A673 (cell line): ENCODE measurements at regions not wholly inside any gene's neighbourhood (a gene's known extent, or its start where the extent isn't known, plus 50 kb on each side); places are given as distances from the start of the nearest gene placed in this dataset.

Experiments used
- BruUV-seq: library from RNA; stranded (reverse); fragments of 400-500 nt; replicated peaks from 2 replicates; lab custom pipeline; 2021; lab: Mats Ljungman, UMichigan
- CTCF ChIA-PET: fragments of 300-600 bp; sonication (Branson Sonifier 250); formaldehyde crosslinking; loops from one replicate; lab custom pipeline; 2022; ENCODE audit warnings: antibody characterized with exemption; lab: Charles Lee
- POLR2A ChIA-PET: fragments of 300-600 bp; sonication (Branson Sonifier 250); formaldehyde crosslinking; loops from one replicate; lab custom pipeline; 2022; ENCODE audit warnings: antibody characterized with exemption; ENCODE audit not compliant: low non-redundant PET; lab: Charles Lee
- DNase-seq: peaks from one replicate; pipeline ENCODE4 v3.0.0-alpha.2; 2015; ENCODE audit warnings: low spot score
- H3K27ac ChIP-seq: fragments of 200-600 bp; sonication (generic); 2 replicates; pipeline ENCODE4 v1.5.1; 2016; ENCODE audit warnings: mixed run types, low read depth, mild to moderate bottlenecking, mixed read lengths, antibody characterized with exemption, low read length; ENCODE audit not compliant: poor library complexity, severe bottlenecking
- H3K27me3 ChIP-seq: fragments of 200-600 bp; sonication (generic); replicated peaks from 2 replicates; pipeline ENCODE4 v1.6.1; 2017; ENCODE audit warnings: mixed run types, low read depth, mild to moderate bottlenecking, mixed read lengths, antibody characterized with exemption, low read length; ENCODE audit not compliant: insufficient read depth, poor library complexity
- H3K36me3 ChIP-seq: fragments of 200-600 bp; sonication (generic); 2 replicates; pipeline ENCODE4 v1.6.1; 2016; ENCODE audit warnings: mixed run types, mild to moderate bottlenecking, mixed read lengths, antibody characterized with exemption, low read length; ENCODE audit not compliant: insufficient read depth, poor library complexity, severe bottlenecking
- H3K4me1 ChIP-seq: fragments of 200-600 bp; sonication (generic); 2 replicates; pipeline ENCODE4 v1.6.1; 2017; ENCODE audit warnings: mixed run types, mild to moderate bottlenecking, mixed read lengths, antibody characterized with exemption, low read length; ENCODE audit not compliant: insufficient read depth, poor library complexity, severe bottlenecking
- H3K4me3 ChIP-seq: fragments of 200-600 bp; sonication (generic); 2 replicates; pipeline ENCODE4 v1.5.1; 2016; ENCODE audit warnings: low read depth, mixed run types, mild to moderate bottlenecking, mixed read lengths, low read length; ENCODE audit not compliant: poor library complexity, severe bottlenecking
- H3K9me3 ChIP-seq: fragments of 200-600 bp; sonication (generic); 2 replicates; pipeline ENCODE4 v1.6.1; 2016; ENCODE audit warnings: mixed run types, low read depth, mild to moderate bottlenecking, mixed read lengths, antibody characterized with exemption, low read length; ENCODE audit not compliant: poor library complexity, severe bottlenecking
- CTCF ChIP-seq: fragments of 300-800, 200-600 bp; sonication (generic); conservative IDR thresholded peaks from 2 replicates; pipeline ENCODE4 v1.5.1; 2017; ENCODE audit warnings: low read depth, mild to moderate bottlenecking, antibody characterized with exemption, low read length, moderate library complexity, mixed read lengths
- EZH2 ChIP-seq: fragments of 200-600 bp; sonication (generic); IDR thresholded peaks from 2 replicates; pipeline ENCODE4 v1.6.1; 2017; ENCODE audit warnings: borderline replicate concordance, low read depth, mild to moderate bottlenecking, mixed read lengths, antibody characterized with exemption, low read length; ENCODE audit not compliant: poor library complexity, severe bottlenecking
- intact Hi-C: fragments of 100-400 bp; cut with micrococcal nuclease; formaldehyde crosslinking; loops from one replicate; pipeline ENCODE4 v1.10.0; 2022; ENCODE audit not compliant: unreplicated experiment

- ChIA-PET POLR2A (no interaction called here), CTCF (no interaction called here)
- Histone ChIP-seq H3K9me3 (no peaks in the 10 kb centered on the region), H3K4me3 (no peak overlapping the region), H3K27ac (peak overlapping the region; percentile 65), H3K27me3 (no peaks in the 10 kb centered on the region), H3K4me1 (peaks cover 29% of the 10 kb centered on the region), H3K36me3 (no peaks in the 10 kb centered on the region)
- BruUV-seq, result no TSS peak
- intact Hi-C loops, result loop anchor here (5.0 kb wide), 1 partner anchor 39 kb away; no protein-coding TSS in a partner anchor
- DNase-seq, result no peak
- no peak for TF ChIP-seq EZH2
- TF ChIP-seq CTCF, result no peak
Observed at GRCh38 chr17:68792873-68793272, 162.3 kb downstream of the ABCA8 start.

GRCh38 chr17:68792042-68792685 lies 163.0 kb downstream of the ABCA8 start:
- H3K27ac ChIP-seq, result peak overlapping the region; percentile 65
- ChIA-PET CTCF (no interaction called here), POLR2A (no interaction called here)
- no peaks in the 10 kb centered on the region for H3K27me3 ChIP-seq
- H3K4me1 ChIP-seq, result peaks cover 29% of the 10 kb centered on the region
- DNase-seq, result peak; percentile 52
- intact Hi-C loops, result loop anchor here (5.0 kb wide), 1 partner anchor 40 kb away; no protein-coding TSS in a partner anchor
- TF ChIP-seq CTCF (no peak), EZH2 (no peak)
- BruUV-seq, result TSS peak; percentile 70
- no peaks in the 10 kb centered on the region for H3K9me3 ChIP-seq
- no peaks in the 10 kb centered on the region for H3K36me3 ChIP-seq
- no peak overlapping the region for H3K4me3 ChIP-seq

- intact Hi-C loops, result loop anchor here (5.0 kb wide), 1 partner anchor 41 kb away; no protein-coding TSS in a partner anchor
- H3K4me3 ChIP-seq, result no peak overlapping the region
- no peak overlapping the region for H3K27ac ChIP-seq
- TF ChIP-seq CTCF, result no peak
- no peak for TF ChIP-seq EZH2
- peaks cover 29% of the 10 kb centered on the region for H3K4me1 ChIP-seq
- no peaks in the 10 kb centered on the region for H3K27me3 ChIP-seq
- no peak for DNase-seq
- ChIA-PET POLR2A (no interaction called here), CTCF (no interaction called here)
- H3K36me3 ChIP-seq, result no peaks in the 10 kb centered on the region
- no peaks in the 10 kb centered on the region for H3K9me3 ChIP-seq
- no TSS peak for BruUV-seq
Observed at GRCh38 chr17:68790931-68791330, 164.3 kb downstream of the ABCA8 start.
